K562 (cell line): ENCODE measurements at regions not wholly inside any gene's neighbourhood (a gene's known extent, or its start where the extent isn't known, plus 50 kb on each side); places are given as distances from the start of the nearest gene placed in this dataset.

Experiments
- ATAC-seq: fragments of 200-7000 bp; cut with Tn5 transposase; 3 replicates; pipeline ENCODE4 v1.9.1; 2020; ENCODE audit warnings: moderate library complexity
- BruUV-seq: library from RNA; stranded (reverse); fragments of 400-500 nt; replicated peaks from 2 replicates; lab custom pipeline; 2021; lab: Mats Ljungman, UMichigan
- CTCF ChIA-PET: fragments of 300-600 bp; formaldehyde crosslinking; extraction: SDS; loops from one replicate; lab custom pipeline; 2021; ENCODE audit warnings: low intra/inter-chr PET ratio; lab: Yijun Ruan, JAX
- POLR2A ChIA-PET: fragments of 300-600, 350-650 bp; sonication (Branson Sonifier 250); formaldehyde crosslinking; extraction: SDS; loops from one replicate; lab custom pipeline; 2021; ENCODE audit warnings: antibody characterized with exemption, inconsistent platforms; lab: Yijun Ruan, JAX
- DNase-seq, 4 experiments: peaks; one replicate each; pipeline versions ENCODE4 v3.0.0 to v3.0.0-alpha.2; 2011 to 2018; ENCODE audit warnings: low spot score in 3 of 4, mixed read lengths in 3 of 4; ENCODE audit errors: extremely low read depth in 1 of 4
- FAIRE-seq: peaks from 2 replicates; lab custom pipeline; 2011; peaks lifted over from hg19 to GRCh38; lab: Jason Lieb, UNC
- H2AFZ ChIP-seq: 2 replicates; pipeline ENCODE4 v1.6.0; 2011; ENCODE audit warnings: low read depth, low read length, control low read depth, inconsistent platforms
- H3K27ac ChIP-seq: fragments of 200-600 bp; 3 replicates; pipeline ENCODE4 v1.8.0; 2011; ENCODE audit warnings: low read depth, mild to moderate bottlenecking, control low read depth, inconsistent platforms, low read length, moderate library complexity, mixed read lengths; ENCODE audit errors: extremely low read depth
- H3K27me3 ChIP-seq, 2 experiments: fragments of 300-600 bp in 1 of 2; 2 replicates in 1 of 2; 3 replicates in 1 of 2; pipeline versions ENCODE4 v1.6.0 to v1.8.0; 2011; ENCODE audit warnings: inconsistent platforms in 2 of 2, low read length in 2 of 2, mild to moderate bottlenecking in 1 of 2, mixed read lengths in 1 of 2, moderate library complexity in 1 of 2; ENCODE audit not compliant: control insufficient read depth in 2 of 2, insufficient read depth in 2 of 2
- H3K36me3 ChIP-seq: fragments of 300-600 bp; 3 replicates; pipeline ENCODE4 v1.8.0; 2011; ENCODE audit warnings: mild to moderate bottlenecking, low read length, inconsistent platforms; ENCODE audit not compliant: control insufficient read depth, insufficient read depth
- H3K4me1 ChIP-seq, 2 experiments: fragments of 200-600 bp in 1 of 2; replicated peaks in 1 of 2; 2 replicates in 1 of 2; 3 replicates in 1 of 2; pipeline versions ENCODE4 v1.5.1 to v1.8.0; 2011; ENCODE audit warnings: inconsistent platforms in 2 of 2, low read length in 2 of 2, mild to moderate bottlenecking in 1 of 2, mixed read lengths in 1 of 2, moderate library complexity in 1 of 2; ENCODE audit not compliant: control insufficient read depth in 2 of 2, insufficient read depth in 2 of 2
- H3K4me2 ChIP-seq: 2 replicates; pipeline ENCODE4 v1.6.1; 2011; ENCODE audit warnings: low read length, control low read depth, inconsistent platforms, mixed read lengths; ENCODE audit not compliant: insufficient read depth
- H3K4me3 ChIP-seq: fragments of 200-600 bp; sonication (generic), shearing (Covaris generic); 2 replicates; pipeline ENCODE4 v1.5.1; 2016; ENCODE audit warnings: control low read depth, inconsistent platforms
- H3K79me2 ChIP-seq: fragments of 200-600 bp; 3 replicates; pipeline ENCODE4 v1.8.0; 2011; ENCODE audit warnings: low read length, inconsistent platforms; ENCODE audit not compliant: control insufficient read depth, insufficient read depth
- H3K9ac ChIP-seq, 2 experiments: 2 replicates each; pipeline versions ENCODE4 v1.6.0 to v1.6.1; 2011; ENCODE audit warnings: low read depth in 2 of 2, low read length in 2 of 2, control low read depth in 1 of 2, inconsistent platforms in 1 of 2, mild to moderate bottlenecking in 1 of 2, mixed read lengths in 1 of 2; ENCODE audit not compliant: insufficient read depth in 1 of 2
- H3K9me1 ChIP-seq: one replicate; pipeline ENCODE4 v1.6.0; 2011; ENCODE audit warnings: inconsistent platforms, mild to moderate bottlenecking, low read length, moderate library complexity; ENCODE audit not compliant: control insufficient read depth, insufficient read depth
- H3K9me3 ChIP-seq: replicated peaks from 2 replicates; pipeline ENCODE4 v1.5.1; 2011; ENCODE audit warnings: low read depth, low read length, inconsistent platforms; ENCODE audit not compliant: control insufficient read depth, insufficient read depth
- H4K20me1 ChIP-seq: replicated peaks from 2 replicates; pipeline ENCODE4 v1.6.1; 2011; ENCODE audit warnings: low read length, inconsistent platforms, mixed read lengths; ENCODE audit not compliant: control insufficient read depth, insufficient read depth
- CBFA2T2 ChIP-seq: fragments of 450-650 bp; conservative IDR thresholded peaks from 2 replicates; pipeline ENCODE4 v1.6.1; 2017; ENCODE audit warnings: mild to moderate bottlenecking
- GABPB2 ChIP-seq: fragments of 250-450 bp; sonication (Bioruptor Pico); conservative IDR thresholded peaks from 2 replicates; pipeline ENCODE4 v1.5.1; 2021; ENCODE audit warnings: mild to moderate bottlenecking
- HLTF ChIP-seq: fragments of 450-650 bp; IDR thresholded peaks from 2 replicates; pipeline ENCODE4 v1.6.1; 2016
- KAT7 ChIP-seq: sonication (generic); formaldehyde crosslinking; IDR thresholded peaks from 2 replicates; pipeline ENCODE4 v1.8.0; 2022; ENCODE audit warnings: missing genetic modification reagents, mild to moderate bottlenecking, borderline replicate concordance
- SETDB1 ChIP-seq: IDR thresholded peaks from one replicate; pipeline ENCODE4 v1.6.1; 2012; ENCODE audit warnings: low read length, control low read depth, inconsistent platforms
- TRIM24 ChIP-seq, 2 experiments: fragments of 450-650 bp; IDR thresholded peaks; 2 replicates each; pipeline ENCODE4 v1.6.1; 2016
- USF2 ChIP-seq: sonication (generic); formaldehyde crosslinking; IDR thresholded peaks from 2 replicates; pipeline ENCODE4 v1.5.0; 2020; ENCODE audit warnings: missing genetic modification reagents
- ZNF165 ChIP-seq: fragments of 250-450 bp; sonication (Bioruptor Pico); IDR thresholded peaks from 2 replicates; pipeline ENCODE4 v1.4.0; 2020; ENCODE audit warnings: borderline replicate concordance
- ZNF23 ChIP-seq: fragments of 250-450 bp; sonication (Bioruptor Pico); IDR thresholded peaks from 2 replicates; pipeline ENCODE4 v1.4.0; 2020; ENCODE audit warnings: mild to moderate bottlenecking
- ZNF354B ChIP-seq: fragments of 250-450 bp; sonication (Bioruptor Pico); IDR thresholded peaks from 2 replicates; pipeline ENCODE4 v1.4.0; 2020
- WGBS: fragments of 100-300 bp; shearing (Covaris generic); methylation state at CpG from one replicate; pipeline ENCODE4 v1.1.6; 2016; ENCODE audit warnings: low coverage, mixed read lengths; ENCODE audit not compliant: insufficient coverage; ENCODE audit errors: missing lambda C conversion rate; 5-methylcytosine and 5-hydroxymethylcytosine counted together
- in situ Hi-C: fragments of 300-500 bp; cut with MboI; formaldehyde crosslinking; loops from 4 replicates; pipeline ENCODE4 v1.15.0; 2018; ENCODE audit warnings: inconsistent platforms, mixed read lengths
- intact Hi-C: fragments of 100-400 bp; cut with micrococcal nuclease; formaldehyde crosslinking; loops from 2 replicates; pipeline ENCODE4 v1.14.2; 2022
- TF ChIP-seq, protein P1 (sequence below): fragments of 450-650 bp; IDR thresholded peaks from 2 replicates; pipeline ENCODE4 v1.6.1; 2016
- TF ChIP-seq, protein P2 (sequence below): fragments of 250-450 bp; sonication (Bioruptor Pico); IDR thresholded peaks from 2 replicates; pipeline ENCODE4 v1.5.0; 2021; ENCODE audit warnings: mild to moderate bottlenecking, moderate library complexity

GRCh38 chr2:223366566-223366965, 235.6 kb downstream of the SCG2 start:
- Histone ChIP-seq H2AFZ (no peak overlapping the region), H3K4me2 (no peak overlapping the region), H3K9me1 (no peaks in the 10 kb centered on the region), H3K4me1 (no peaks in the 10 kb centered on the region), H3K9ac (no peak overlapping the region), H3K27me3 (no peaks in the 10 kb centered on the region), H3K4me3 (no peak overlapping the region), H3K79me2 (no peaks in the 10 kb centered on the region), H3K27ac (no peak overlapping the region), H3K36me3 (no peaks in the 10 kb centered on the region), H4K20me1 (no peaks in the 10 kb centered on the region), H3K9me3 (no peaks in the 10 kb centered on the region)
- TF ChIP-seq ZNF165 (CRISPR knock-in tag) (no peak), GABPB2 (CRISPR knock-in tag) (no peak), TRIM24 (IDR thresholded peaks at IDR 0.05) (no peak), CBFA2T2 (no peak), SETDB1 (no peak), HLTF (no peak), ZNF354B (CRISPR knock-in tag) (no peak), KAT7 (CRISPR knock-in tag) (no peak), USF2 (CRISPR knock-in tag) (no peak), ZNF23 (CRISPR knock-in tag) (no peak)
- TF ChIP-seq, protein P1, sequence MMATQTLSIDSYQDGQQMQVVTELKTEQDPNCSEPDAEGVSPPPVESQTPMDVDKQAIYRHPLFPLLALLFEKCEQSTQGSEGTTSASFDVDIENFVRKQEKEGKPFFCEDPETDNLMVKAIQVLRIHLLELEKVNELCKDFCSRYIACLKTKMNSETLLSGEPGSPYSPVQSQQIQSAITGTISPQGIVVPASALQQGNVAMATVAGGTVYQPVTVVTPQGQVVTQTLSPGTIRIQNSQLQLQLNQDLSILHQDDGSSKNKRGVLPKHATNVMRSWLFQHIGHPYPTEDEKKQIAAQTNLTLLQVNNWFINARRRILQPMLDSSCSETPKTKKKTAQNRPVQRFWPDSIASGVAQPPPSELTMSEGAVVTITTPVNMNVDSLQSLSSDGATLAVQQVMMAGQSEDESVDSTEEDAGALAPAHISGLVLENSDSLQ, result no peak
- TF ChIP-seq, protein P2, sequence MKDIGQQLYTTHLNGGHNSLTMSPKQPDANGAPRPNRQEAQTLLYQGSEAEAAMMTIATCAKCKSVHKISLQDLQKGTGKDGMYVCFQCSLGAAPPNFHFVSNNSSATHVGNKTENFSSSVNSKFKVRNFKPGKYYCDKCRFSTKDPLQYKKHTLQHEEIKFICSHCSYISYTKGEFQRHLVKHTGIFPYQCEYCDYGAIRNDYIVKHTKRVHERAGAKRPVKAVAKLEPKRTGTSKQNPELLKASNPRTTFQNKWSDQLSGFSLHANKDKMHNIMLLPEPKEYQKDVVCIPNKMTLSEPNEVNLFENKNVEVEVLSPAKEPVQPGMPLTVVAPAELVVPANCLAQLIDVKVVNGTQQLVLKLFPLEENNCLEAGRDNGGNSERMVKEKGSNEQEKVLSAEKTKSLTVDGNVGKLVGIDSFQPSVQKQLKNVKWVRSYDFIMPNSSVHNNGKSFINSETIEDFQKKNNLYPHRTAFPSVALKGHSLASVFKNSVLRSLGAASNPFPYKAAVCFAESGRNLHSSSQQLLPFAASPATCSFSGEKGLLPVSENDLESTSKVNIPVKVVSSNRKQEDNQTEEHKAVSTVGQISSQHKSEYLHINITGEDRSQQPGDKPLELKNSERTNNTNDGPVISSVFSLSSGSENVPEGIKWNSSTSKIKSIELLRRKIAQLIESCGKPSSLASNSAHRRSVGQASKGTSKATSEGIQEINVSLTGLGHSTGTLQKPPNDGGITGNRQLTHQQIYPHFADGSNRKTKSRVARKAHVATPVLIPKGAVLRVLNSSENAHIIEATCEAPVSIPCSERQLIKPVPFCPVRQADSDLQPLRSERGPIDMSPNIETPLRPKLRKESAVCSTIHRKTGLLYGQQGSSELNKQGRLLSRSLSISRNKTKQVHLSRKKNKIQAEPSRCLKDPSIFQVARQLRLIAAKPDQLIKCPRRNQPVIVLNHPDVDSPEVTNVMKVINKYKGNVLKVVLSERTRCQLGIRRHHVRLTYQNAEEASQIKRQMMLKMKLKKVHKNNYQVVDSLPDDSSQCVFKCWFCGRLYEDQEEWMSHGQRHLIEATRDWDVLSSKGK (CRISPR knock-in tag), result no peak
- ChIA-PET CTCF (no interaction called here), POLR2A (no interaction called here)
- intact Hi-C loops, result no loop called here
- DNase-seq (no peak), FAIRE-seq (no peak), ATAC-seq (no peak)
- BruUV-seq, result no TSS peak
- in situ Hi-C loops, result no loop called here
- WGBS, result 5% methylated on average over 5 of the region's 5 CpGs
